Spleen (tissue), 11 donors: ENCODE measurements at regions not wholly inside any gene's neighbourhood (a gene's known extent, or its start where the extent isn't known, plus 50 kb on each side); places are given as distances from the start of the nearest gene placed in this dataset.

Experiments used
- DNase-seq: peaks from one replicate; pipeline ENCODE4 v3.0.0-alpha.2; 2020
- H3K27ac ChIP-seq, 8 donors: fragments of 200-600 bp; sonication (generic) in 7 of 8; 1 replicate in 4 of 8; 2 replicates in 4 of 8; pipeline versions ENCODE4 v1.5.0 to v1.8.0; 2016 to 2021; ENCODE audit warnings: inconsistent platforms in 4 of 8, mild to moderate bottlenecking in 4 of 8, moderate library complexity in 1 of 8
- H3K27me3 ChIP-seq, 7 donors: fragments of 200-600 bp; sonication (generic) in 6 of 7; replicated peaks in 1 of 7; 1 replicate in 4 of 7; 2 replicates in 3 of 7; pipeline versions ENCODE4 v1.5.0 to v1.8.0; 2016 to 2021; ENCODE audit warnings: inconsistent platforms in 3 of 7, mild to moderate bottlenecking in 1 of 7
- H3K36me3 ChIP-seq, 6 donors: fragments of 200-600 bp; sonication (generic) in 5 of 6; 1 replicate in 4 of 6; 2 replicates in 2 of 6; pipeline versions ENCODE4 v1.5.0 to v1.8.0; 2016 to 2021; ENCODE audit warnings: inconsistent platforms in 2 of 6
- H3K4me1 ChIP-seq, 6 donors: fragments of 200-600 bp; sonication (generic) in 5 of 6; 1 replicate in 3 of 6; 2 replicates in 3 of 6; pipeline versions ENCODE4 v1.5.0 to v1.8.0; 2016 to 2021; ENCODE audit warnings: inconsistent platforms in 3 of 6
- H3K4me3 ChIP-seq, 8 donors: fragments of 200-600 bp; sonication (generic) in 7 of 8; 1 replicate in 4 of 8; 2 replicates in 4 of 8; pipeline versions ENCODE4 v1.5.0 to v1.8.0; 2016 to 2021; ENCODE audit warnings: inconsistent platforms in 4 of 8, mild to moderate bottlenecking in 4 of 8, moderate library complexity in 2 of 8
- H3K9me3 ChIP-seq, 8 donors: fragments of 200-600 bp; sonication (generic) in 7 of 8; 1 replicate in 4 of 8; 2 replicates in 4 of 8; pipeline versions ENCODE4 v1.5.0 to v1.8.0; 2016 to 2021; ENCODE audit warnings: inconsistent platforms in 4 of 8
- CTCF ChIP-seq, 11 experiments: fragments of 200-600 bp in 7 of 11; fragments of 450-650 bp in 4 of 11; sonication (generic) in 4 of 11; IDR thresholded peaks in 8 of 11; conservative IDR thresholded peaks in 3 of 11; 1 replicate in 7 of 11; 2 replicates in 4 of 11; pipeline versions ENCODE4 v1.4.0 to v1.8.0; 2016 to 2021; ENCODE audit warnings: antibody characterized with exemption in 11 of 11, inconsistent platforms in 4 of 11, mild to moderate bottlenecking in 1 of 11
- POLR2A ChIP-seq, 3 donors: fragments of 450-650 bp; IDR thresholded peaks; one replicate each; pipeline ENCODE4 v1.5.1; 2017; ENCODE audit warnings: antibody characterized with exemption in 3 of 3, mild to moderate bottlenecking in 1 of 3
- POLR2AphosphoS5 ChIP-seq, 3 donors: sonication (generic); formaldehyde crosslinking; IDR thresholded peaks; one replicate each; pipeline ENCODE4 v1.5.1; 2017; ENCODE audit warnings: antibody characterized with exemption in 3 of 3
- WGBS, 5 donors: extraction: QIAGEN DNeasy Blood & Tissue Kit in 3 of 5; methylation state at CpG; one replicate each; pipeline versions ENCODE4 v1.1.5 to v1.1.7; 2013 to 2018; 5-methylcytosine and 5-hydroxymethylcytosine counted together
- intact Hi-C: fragments of 100-400 bp; cut with DNase I; formaldehyde crosslinking; loops from one replicate; pipeline ENCODE4 v1.15.0; 2023; ENCODE audit warnings: low total_unique reads
- donor health status: healthy with polysubstance abuse.
- donor health status: DM: no; HTN: no; CAD: no; lungs with moderate emphysema.
- donor health status: DM: no; HTN: no; CAD: no.
- donor health status: Bipolar disorder and iron deficiency.
- donor health status: healthy.
- donor health status: DM: no; HTN: no; CAD: no.
- donor health status: DM: yes; HTN: yes; CAD: no.

- intact Hi-C loops, result no loop called here
Observed at GRCh38 chr12:97276661-97277429, 185.8 kb upstream of the RMST start.

GRCh38 chr12:97283297-97283696 is 179.3 kb upstream of the RMST start:
- Histone ChIP-seq H3K9me3 (no peaks in the 10 kb centered on the region), H3K4me3 (no peak overlapping the region), H3K27ac (no peak overlapping the region), H3K27me3 (no peaks in the 10 kb centered on the region), H3K36me3 (no peaks in the 10 kb centered on the region), H3K4me1 (no peaks in the 10 kb centered on the region)
- WGBS, 5 donors, result 81 to 90% (median 82%) methylated on average over 8 of the region's 8 CpGs
- intact Hi-C loops, result no loop called here
- DNase-seq, result no peak
- TF ChIP-seq CTCF (IDR thresholded peaks at IDR 0.05 in 8 of 11, conservative IDR thresholded peaks at IDR 0.05 in 3 of 11) (no peak), POLR2A (IDR thresholded peaks at IDR 0.05) (no peak), POLR2AphosphoS5 (IDR thresholded peaks at IDR 0.05) (no peak)

More at GRCh38 chr12:97276661-97277429, 185.8 kb upstream of the RMST start:
- no peaks in the 10 kb centered on the region for H3K36me3 ChIP-seq
- no peaks in the 10 kb centered on the region for H3K4me1 ChIP-seq
- H3K4me3 ChIP-seq, result no peak overlapping the region
- no peak overlapping the region for H3K27ac ChIP-seq
- H3K27me3 ChIP-seq, result peaks cover 0 to 21% (median 0%) of the 10 kb centered on the region in 7 donors
- DNase-seq, result no peak
- no peak for TF ChIP-seq POLR2AphosphoS5 (IDR thresholded peaks at IDR 0.05)
- TF ChIP-seq POLR2A (IDR thresholded peaks at IDR 0.05), result no peak
- no peak for TF ChIP-seq CTCF (IDR thresholded peaks at IDR 0.05 in 8 of 11, conservative IDR thresholded peaks at IDR 0.05 in 3 of 11)
- WGBS, 5 donors, result 88 to 97% (median 93%) methylated on average over 1 of the region's 1 CpG
- H3K9me3 ChIP-seq, result peaks cover 0 to 8% (median 6%) of the 10 kb centered on the region in 8 donors

GRCh38 chr12:97288531-97288930 is 174.1 kb upstream of the RMST start:
- H3K4me3 ChIP-seq, result no peak overlapping the region
- H3K27me3 ChIP-seq, result no peaks in the 10 kb centered on the region
- no peak overlapping the region for H3K27ac ChIP-seq
- WGBS, 5 donors, result 56 to 72% (median 66%) methylated on average over 3 of the region's 3 CpGs
- intact Hi-C loops, result no loop called here
- H3K9me3 ChIP-seq, result no peaks in the 10 kb centered on the region
- TF ChIP-seq POLR2A (IDR thresholded peaks at IDR 0.05), result no peak
- H3K4me1 ChIP-seq, result peaks cover 0 to 4% (median 0%) of the 10 kb centered on the region in 6 donors
- no peak for DNase-seq
- no peaks in the 10 kb centered on the region for H3K36me3 ChIP-seq

DNA sequence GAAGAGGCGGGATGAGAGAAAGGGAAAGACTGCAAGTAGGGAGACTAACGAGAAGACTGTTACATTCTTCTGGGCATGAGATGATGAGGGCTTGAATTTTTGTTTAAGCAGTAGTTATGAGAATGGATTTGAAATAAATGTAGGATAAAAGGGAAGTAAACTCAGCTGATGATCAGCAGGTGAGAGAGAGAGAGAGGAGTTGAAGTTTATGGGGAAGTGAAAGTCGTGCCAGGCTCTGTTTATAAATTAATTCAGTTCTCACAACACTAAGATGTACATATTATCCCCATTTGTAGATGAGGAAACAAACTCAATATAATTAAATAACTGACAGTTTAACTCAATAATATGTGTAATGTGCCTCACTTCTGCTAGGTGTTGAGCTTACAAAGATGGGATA is 170.0 kb upstream of the RMST start:
- H3K9me3 ChIP-seq, result peaks cover 0 to 21% (median 14%) of the 10 kb centered on the region in 8 donors
- WGBS, 5 donors, result 66 to 73% (median 68%) methylated on average over 3 of the region's 3 CpGs
- no peaks in the 10 kb centered on the region for H3K36me3 ChIP-seq
- H3K27ac ChIP-seq, result peak overlapping the region in 1 of 8 donors; percentile 25
- intact Hi-C loops, result no loop called here
- no peak for TF ChIP-seq CTCF (IDR thresholded peaks at IDR 0.05 in 8 of 11, conservative IDR thresholded peaks at IDR 0.05 in 3 of 11)
- no peak for TF ChIP-seq POLR2A (IDR thresholded peaks at IDR 0.05)
- TF ChIP-seq POLR2AphosphoS5 (IDR thresholded peaks at IDR 0.05), result no peak
- peaks cover 0 to 4% (median 0%) of the 10 kb centered on the region in 6 donors for H3K4me1 ChIP-seq
- H3K27me3 ChIP-seq, result no peaks in the 10 kb centered on the region
- DNase-seq, result no peak
- no peak overlapping the region for H3K4me3 ChIP-seq
